DND-41 (cell line): ENCODE measurements at regions not wholly inside any gene's neighbourhood (a gene's known extent, or its start where the extent isn't known, plus 50 kb on each side); places are given as distances from the start of the nearest gene placed in this dataset.

Experiments used
- ATAC-seq: fragments of 200-7000 bp; cut with Tn5 transposase; 3 replicates; pipeline ENCODE4 v1.9.1; 2021; ENCODE audit warnings: low read depth; ENCODE audit not compliant: insufficient read depth
- DNase-seq: peaks from one replicate; pipeline ENCODE4 v3.0.0-alpha.2; 2020
- H2AFZ ChIP-seq: 2 replicates; pipeline ENCODE4 v1.6.0; 2012; ENCODE audit warnings: low read depth, low read length
- H3K27ac ChIP-seq: 2 replicates; pipeline ENCODE4 v1.5.1; 2012; ENCODE audit warnings: low read length, inconsistent platforms
- H3K27me3 ChIP-seq: fragments of 200-600 bp; sonication (generic); 2 replicates; pipeline ENCODE4 v1.6.0; 2012; ENCODE audit warnings: low read length, mild to moderate bottlenecking, inconsistent platforms; ENCODE audit not compliant: insufficient read depth, poor library complexity
- H3K36me3 ChIP-seq: 2 replicates; pipeline ENCODE4 v1.5.1; 2012; ENCODE audit warnings: low read length, inconsistent platforms; ENCODE audit not compliant: insufficient read depth
- H3K4me1 ChIP-seq: 2 replicates; pipeline ENCODE4 v1.5.1; 2012; ENCODE audit warnings: mild to moderate bottlenecking, low read length; ENCODE audit not compliant: insufficient read depth
- H3K4me2 ChIP-seq: 2 replicates; pipeline ENCODE4 v1.6.0; 2012; ENCODE audit warnings: mild to moderate bottlenecking, moderate library complexity, low read length, inconsistent platforms; ENCODE audit not compliant: insufficient read depth
- H3K4me3 ChIP-seq, 2 experiments: fragments of 200-600 bp in 1 of 2; shearing (Covaris generic) in 1 of 2; 2 replicates each; pipeline ENCODE4 v1.5.1; 2012 to 2016; ENCODE audit warnings: inconsistent platforms in 2 of 2, low read length in 2 of 2, mild to moderate bottlenecking in 2 of 2, low read depth in 1 of 2, moderate library complexity in 1 of 2
- H3K79me2 ChIP-seq: 2 replicates; pipeline ENCODE4 v1.6.0; 2012; ENCODE audit warnings: low read length, inconsistent platforms; ENCODE audit not compliant: insufficient read depth
- H3K9ac ChIP-seq: 2 replicates; pipeline ENCODE4 v1.6.0; 2012; ENCODE audit warnings: low read depth, mild to moderate bottlenecking, inconsistent platforms, low read length, moderate library complexity
- H3K9me3 ChIP-seq: 2 replicates; pipeline ENCODE4 v1.5.1; 2012; ENCODE audit warnings: low read length, moderate library complexity, mild to moderate bottlenecking, inconsistent platforms; ENCODE audit not compliant: insufficient read depth, severe bottlenecking
- H4K20me1 ChIP-seq: 2 replicates; pipeline ENCODE4 v1.6.0; 2012; ENCODE audit warnings: low read length; ENCODE audit not compliant: insufficient read depth
- EZH2 ChIP-seq: IDR thresholded peaks from 3 replicates; pipeline ENCODE4 v1.6.1; 2012; ENCODE audit warnings: borderline replicate concordance, low read depth, mild to moderate bottlenecking, moderate library complexity, low read length, inconsistent platforms; ENCODE audit not compliant: severe bottlenecking
- TF ChIP-seq, protein P1 (sequence below): IDR thresholded peaks from 2 replicates; pipeline ENCODE4 v1.5.1; 2012; ENCODE audit warnings: borderline replicate concordance, low read length, moderate library complexity, mild to moderate bottlenecking; ENCODE audit not compliant: poor library complexity, severe bottlenecking; ENCODE audit errors: extremely low read depth

DNA sequence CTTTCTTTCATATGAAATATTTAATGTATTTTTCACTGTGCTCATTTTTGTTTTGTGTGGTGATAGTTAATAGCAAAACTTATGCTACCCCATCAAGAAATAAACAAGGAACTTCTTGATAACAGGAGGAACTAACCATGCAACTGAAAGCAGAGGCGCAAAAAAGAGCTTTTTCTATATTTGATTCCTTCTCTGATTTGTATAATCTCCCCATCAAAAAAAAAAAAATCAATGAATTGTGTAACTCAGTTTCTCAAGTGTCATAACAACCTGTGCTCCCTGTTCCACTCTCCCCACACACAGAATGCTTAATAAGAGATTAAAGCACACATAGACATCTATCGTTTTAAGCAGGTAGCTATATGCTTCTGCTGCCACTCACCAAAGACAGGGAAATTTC is 67.3 kb upstream of the MED4 start:
- DNase-seq (no peak), ATAC-seq (no peak)
- Histone ChIP-seq H3K4me2 (no peak overlapping the region), H2AFZ (no peak overlapping the region), H3K4me1 (peaks cover 22% of the 10 kb centered on the region), H3K9me3 (no peaks in the 10 kb centered on the region), H3K27ac (no peak overlapping the region), H4K20me1 (no peaks in the 10 kb centered on the region), H3K4me3 (no peak overlapping the region), H3K36me3 (no peaks in the 10 kb centered on the region), H3K79me2 (no peaks in the 10 kb centered on the region), H3K27me3 (no peaks in the 10 kb centered on the region), H3K9ac (no peak overlapping the region)
- TF ChIP-seq, protein P1, sequence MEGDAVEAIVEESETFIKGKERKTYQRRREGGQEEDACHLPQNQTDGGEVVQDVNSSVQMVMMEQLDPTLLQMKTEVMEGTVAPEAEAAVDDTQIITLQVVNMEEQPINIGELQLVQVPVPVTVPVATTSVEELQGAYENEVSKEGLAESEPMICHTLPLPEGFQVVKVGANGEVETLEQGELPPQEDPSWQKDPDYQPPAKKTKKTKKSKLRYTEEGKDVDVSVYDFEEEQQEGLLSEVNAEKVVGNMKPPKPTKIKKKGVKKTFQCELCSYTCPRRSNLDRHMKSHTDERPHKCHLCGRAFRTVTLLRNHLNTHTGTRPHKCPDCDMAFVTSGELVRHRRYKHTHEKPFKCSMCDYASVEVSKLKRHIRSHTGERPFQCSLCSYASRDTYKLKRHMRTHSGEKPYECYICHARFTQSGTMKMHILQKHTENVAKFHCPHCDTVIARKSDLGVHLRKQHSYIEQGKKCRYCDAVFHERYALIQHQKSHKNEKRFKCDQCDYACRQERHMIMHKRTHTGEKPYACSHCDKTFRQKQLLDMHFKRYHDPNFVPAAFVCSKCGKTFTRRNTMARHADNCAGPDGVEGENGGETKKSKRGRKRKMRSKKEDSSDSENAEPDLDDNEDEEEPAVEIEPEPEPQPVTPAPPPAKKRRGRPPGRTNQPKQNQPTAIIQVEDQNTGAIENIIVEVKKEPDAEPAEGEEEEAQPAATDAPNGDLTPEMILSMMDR: no peak
- no peak for TF ChIP-seq EZH2

DNA sequence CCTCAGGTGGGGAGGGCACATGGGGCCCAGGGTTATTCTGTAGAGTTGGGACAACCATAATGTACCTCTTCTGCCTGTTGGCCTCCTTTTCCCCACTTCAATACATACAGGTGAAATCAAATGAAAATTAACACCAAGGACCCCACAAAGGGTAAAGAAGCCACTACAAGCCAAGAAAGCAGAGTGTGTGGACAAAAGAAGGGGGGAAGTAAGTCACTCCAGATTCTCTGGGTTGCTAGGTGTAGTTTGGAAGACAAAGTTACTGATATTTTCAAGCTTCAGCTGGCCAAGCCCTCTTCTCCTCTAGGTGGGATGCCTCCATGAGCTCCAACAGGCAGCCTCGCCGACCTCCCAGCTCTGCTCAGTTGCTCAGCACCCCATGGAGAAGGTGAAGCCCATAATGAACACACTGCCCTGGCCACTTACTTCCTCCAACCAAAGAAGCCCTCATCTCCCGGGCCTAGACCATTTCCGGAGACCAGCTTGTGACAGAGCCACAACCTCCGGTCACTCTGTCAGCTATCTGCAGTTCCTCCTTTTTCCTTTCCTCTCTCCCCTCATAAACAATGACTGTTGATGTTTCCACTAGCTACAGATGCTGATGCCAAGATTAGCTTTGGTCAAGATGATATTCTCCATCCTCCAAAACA is 66.8 kb upstream of the MED4 start:
- Histone ChIP-seq H3K4me2 (no peak overlapping the region), H3K9me3 (no peaks in the 10 kb centered on the region), H3K4me3 (no peak overlapping the region), H3K36me3 (no peaks in the 10 kb centered on the region), H3K27ac (no peak overlapping the region), H3K4me1 (peaks cover 28% of the 10 kb centered on the region), H3K9ac (no peak overlapping the region), H3K27me3 (no peaks in the 10 kb centered on the region), H4K20me1 (no peaks in the 10 kb centered on the region), H3K79me2 (no peaks in the 10 kb centered on the region), H2AFZ (0 out of 2 replicates have a peak overlapping the region, but pooled peaks have one; percentile 49)
- ATAC-seq (no peak), DNase-seq (no peak)
- no peak for TF ChIP-seq EZH2
- TF ChIP-seq, protein P1: no peak

DNA sequence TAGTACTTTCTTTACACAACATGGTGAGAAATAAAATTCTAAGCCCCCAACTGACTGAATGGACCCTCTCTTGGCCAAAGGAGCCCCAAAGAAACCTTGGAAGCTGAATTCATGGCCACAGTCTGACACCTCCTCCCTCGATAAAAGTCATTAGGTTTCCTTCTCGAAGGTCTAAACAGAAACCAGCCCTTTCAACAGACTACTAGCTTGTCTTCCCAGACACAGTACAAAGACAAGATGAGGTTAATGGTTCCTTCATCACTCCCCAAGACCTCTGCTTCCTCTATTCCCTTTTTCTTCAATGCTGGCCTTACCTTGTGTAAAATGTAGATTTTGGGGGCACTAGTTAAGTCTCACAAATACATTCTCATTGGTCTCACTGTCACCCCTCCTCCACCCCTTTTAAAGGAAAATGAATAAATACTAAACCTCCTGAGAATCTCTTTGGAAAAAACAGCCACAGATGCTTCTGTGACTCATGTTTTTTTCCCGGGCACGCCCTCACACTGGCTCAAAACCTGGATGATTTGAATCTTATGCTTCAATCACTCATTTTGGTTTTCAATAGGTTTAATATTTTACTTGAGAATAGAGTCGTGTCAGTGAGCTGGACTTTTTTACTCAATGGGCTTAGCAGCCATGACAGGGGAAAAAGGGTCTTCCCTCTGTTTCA is 65.8 kb upstream of the MED4 start:
- Histone ChIP-seq H3K36me3 (no peaks in the 10 kb centered on the region), H3K4me3 (no peak overlapping the region), H3K9me3 (no peaks in the 10 kb centered on the region), H3K4me1 (peaks cover 37% of the 10 kb centered on the region), H3K79me2 (no peaks in the 10 kb centered on the region), H3K4me2 (no peak overlapping the region), H2AFZ (no peak overlapping the region), H3K27me3 (no peaks in the 10 kb centered on the region), H3K27ac (no peak overlapping the region), H4K20me1 (no peaks in the 10 kb centered on the region), H3K9ac (no peak overlapping the region)
- TF ChIP-seq, protein P1: no peak
- no peak for TF ChIP-seq EZH2
- DNase-seq (no peak), ATAC-seq (no peak)
